ENCODE measurements at regions not wholly inside any gene's neighbourhood (a gene's known extent, or its start where the extent isn't known, plus 50 kb on each side); places are given as distances from the start of the nearest gene placed in this dataset.
"Not testable (repeated sequence)": the region's sequence is repeated elsewhere in the genome, so short reads cannot be mapped to it uniquely, and the experiment has no call there.

GRCh38 chr14:34171431-34172172, 220.7 kb upstream of the EGLN3 start:
- DNase-seq = no peak

DNA sequence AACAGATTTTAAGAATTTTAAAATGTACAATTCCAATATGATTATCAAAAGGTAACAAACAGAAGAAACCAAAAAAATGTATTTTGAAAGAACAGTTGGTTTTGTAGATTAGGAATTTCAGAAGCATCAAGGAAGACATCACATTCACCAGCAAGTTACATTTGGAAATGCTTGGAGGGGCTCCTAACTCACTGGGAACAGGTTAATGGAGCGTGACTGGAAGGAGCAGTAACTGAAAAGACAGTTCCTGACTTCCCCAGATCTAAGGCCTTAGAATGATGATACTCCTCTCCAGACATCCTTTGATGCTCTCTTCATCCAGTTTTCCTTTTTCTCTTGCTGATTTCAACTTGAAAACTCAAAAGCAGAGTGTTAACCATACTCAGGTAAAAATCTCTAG, 220.0 kb upstream of the EGLN3 start:
- DNase-seq = peak; percentile 6

DNA sequence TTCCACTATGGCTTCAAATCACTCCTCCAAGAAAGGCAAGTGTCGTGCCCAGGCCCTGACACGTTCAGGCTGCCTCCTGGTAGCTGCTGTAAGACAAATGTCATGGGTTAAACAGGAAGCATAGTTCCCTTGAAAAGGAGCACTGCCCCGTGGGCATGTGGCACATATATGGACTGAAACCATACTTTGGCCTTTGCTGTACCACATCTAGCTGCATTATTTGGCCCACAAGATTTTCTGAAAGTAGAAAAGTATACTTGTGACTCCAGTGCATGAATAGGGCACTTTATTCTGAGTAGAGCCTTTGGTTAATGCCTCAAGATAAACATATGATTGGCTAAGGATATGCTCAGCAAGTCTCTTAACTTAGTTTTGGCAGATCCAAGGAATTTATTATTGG, 218.7 kb upstream of the EGLN3 start:
- DNase-seq = no peak

DNA sequence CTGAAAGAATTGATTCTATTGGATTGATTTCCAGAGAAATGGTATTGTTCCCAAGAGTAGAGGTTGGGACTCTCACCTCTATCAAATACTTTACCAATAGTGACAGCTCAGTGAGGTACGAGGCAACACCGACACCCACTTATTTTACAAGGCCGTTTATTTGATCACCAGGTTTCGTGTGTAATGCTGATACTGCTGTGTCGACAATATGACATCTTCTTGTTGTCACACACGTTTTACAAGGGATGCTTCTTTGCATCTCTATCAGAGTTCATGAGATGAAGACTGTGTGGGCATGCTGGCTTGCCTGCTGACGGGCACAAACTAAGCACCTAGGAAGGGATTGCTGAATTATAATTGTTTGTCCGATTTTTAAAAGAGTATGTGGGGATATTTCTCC, 217.8 kb upstream of the EGLN3 start:
- DNase-seq = no peak

- DNase-seq = no peak
These were observed 215.0 kb upstream of the EGLN3 start for GRCh38 chr14:34165847-34166350.

DNA sequence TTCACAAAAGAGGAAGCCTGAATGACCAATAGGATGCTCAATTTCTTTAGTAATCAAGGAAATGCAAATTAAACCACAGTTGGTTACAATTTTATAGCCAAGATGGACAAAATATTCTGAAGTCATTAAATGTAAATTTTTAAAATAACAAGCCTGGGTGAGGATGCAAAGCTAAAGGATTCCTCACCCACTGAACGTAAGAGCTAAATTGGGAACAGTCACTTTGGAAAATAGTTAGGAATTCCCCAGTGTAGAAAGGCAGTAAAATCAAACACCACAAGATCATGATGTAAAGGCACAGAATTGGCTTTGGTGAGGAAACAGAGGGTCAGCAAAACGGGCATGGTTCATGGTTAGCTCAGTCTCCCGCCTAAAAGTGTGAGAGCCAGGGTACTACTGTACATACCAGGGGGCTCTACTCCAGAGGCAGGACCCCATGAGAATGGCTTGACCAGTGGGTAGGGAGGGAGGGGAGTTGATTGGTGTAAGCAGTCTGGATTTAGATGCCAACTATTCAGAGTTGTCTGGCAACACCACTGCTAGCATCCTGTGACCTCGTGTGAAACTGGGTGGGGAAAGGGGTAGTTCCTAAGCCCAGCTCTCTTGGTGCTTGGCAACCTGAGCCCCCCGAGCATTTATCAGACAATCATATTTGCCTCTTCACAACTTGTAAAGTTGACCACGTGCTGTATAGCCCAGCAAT, 213.4 kb upstream of the EGLN3 start:
- DNase-seq = no peak

- DNase-seq = no peak
These were observed 210.6 kb upstream of the EGLN3 start for GRCh38 chr14:34161351-34162082.

DNA sequence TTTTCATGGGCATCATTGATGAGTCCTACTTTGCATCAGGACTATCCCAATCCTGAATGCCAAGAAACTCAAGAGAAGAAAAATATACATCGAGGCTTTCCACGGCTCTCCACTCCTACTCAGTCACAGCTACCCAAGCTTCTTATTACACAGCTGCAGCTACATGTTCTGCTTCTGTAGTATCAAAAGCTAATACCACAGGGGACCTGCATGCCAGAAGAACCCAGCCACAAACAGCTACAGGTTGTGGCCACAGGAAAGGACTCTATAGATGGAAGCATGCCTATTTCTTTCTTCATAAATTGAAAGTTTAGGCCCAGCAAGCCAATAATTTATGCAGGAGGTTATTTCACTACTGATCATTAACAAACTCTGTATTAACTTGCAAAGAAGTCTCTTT, 209.7 kb upstream of the EGLN3 start:
- no peak for DNase-seq

DNA sequence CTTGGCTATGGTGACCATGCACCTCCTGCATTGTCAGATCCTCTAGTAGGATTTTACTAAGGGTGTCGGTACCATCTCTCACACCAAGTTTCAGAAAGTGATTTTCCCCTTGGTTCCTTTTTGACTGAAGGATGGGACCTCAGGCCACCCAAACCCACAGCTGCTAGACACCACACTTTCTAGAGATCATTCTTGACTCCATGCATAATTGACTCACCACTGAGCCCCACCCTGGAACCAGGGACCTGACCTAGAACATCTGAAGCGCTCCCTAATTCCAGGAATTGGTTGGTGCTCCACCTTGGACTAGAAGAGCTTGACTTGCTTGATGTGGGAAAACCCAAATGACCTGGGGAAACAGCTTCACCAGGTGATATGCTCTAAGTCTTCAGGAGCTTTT, 206.8 kb upstream of the EGLN3 start:
- DNase-seq = no peak

DNA sequence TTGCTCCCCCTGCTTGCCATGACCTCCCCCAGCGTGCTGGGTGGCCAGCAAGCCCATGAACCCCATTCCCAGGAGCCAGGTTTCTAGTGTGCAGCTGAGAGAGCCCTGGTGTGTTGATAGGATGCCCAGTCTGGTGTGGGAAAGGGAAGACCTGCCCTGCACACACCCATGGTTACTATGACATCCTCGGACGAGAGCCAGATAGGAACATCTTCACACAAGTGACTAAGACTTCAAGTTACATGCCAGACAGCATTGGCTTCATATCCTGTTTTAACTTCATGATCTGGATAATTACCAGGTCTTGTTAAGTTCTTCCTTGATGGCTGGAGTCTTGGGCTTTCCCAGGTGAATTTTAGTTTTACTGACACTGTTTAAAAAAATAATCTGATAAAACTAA, 196.6 kb upstream of the EGLN3 start:
- DNase-seq = no peak

- DNase-seq = not testable (repeated sequence)
These were observed 189.3 kb upstream of the EGLN3 start for GRCh38 chr14:34140127-34140526.

- DNase-seq = peak; percentile 86
These were observed 188.6 kb upstream of the EGLN3 start for GRCh38 chr14:34139160-34140121.

DNA sequence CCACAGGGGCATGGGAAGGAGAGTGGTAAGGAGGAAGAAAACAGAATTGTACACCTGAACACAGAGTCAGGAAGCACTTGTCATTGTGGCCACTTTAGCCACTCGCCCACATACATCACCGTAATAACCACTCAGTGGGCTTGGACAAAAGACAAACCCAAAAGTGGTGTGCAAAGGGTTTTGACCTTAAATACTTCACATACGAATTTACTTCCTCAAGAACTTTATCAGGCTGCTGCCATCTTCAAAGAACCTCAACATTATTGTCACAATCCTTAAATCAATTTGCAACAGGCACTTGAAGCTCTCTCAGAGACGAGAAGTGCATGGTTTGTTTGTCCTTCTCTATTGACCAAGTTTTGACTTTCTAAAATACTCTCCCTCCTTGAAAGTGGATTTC, 187.3 kb upstream of the EGLN3 start:
- no peak for DNase-seq

GRCh38 chr14:34137001-34137745, 186.3 kb upstream of the EGLN3 start:
- peak; percentile 30 for DNase-seq

DNA sequence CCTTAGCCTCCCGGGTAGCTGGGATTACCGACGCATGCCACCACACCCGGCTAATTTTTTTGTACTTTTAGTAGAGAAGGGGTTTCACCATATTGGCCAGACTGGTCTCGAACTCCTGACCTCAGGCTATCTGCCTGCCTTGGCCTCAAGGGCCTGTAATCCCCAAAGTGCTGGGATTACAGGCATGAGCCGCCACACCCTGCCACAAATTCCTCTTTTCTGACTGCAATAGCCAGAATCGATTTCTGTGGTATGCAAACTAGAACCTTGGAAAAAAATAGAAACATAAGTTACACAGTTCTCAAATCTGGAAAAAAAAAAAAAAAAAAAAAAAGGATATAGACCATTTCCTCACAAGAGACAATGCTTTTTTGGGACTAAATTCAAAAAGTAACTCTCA, 184.6 kb upstream of the EGLN3 start:
- no peak for DNase-seq

DNA sequence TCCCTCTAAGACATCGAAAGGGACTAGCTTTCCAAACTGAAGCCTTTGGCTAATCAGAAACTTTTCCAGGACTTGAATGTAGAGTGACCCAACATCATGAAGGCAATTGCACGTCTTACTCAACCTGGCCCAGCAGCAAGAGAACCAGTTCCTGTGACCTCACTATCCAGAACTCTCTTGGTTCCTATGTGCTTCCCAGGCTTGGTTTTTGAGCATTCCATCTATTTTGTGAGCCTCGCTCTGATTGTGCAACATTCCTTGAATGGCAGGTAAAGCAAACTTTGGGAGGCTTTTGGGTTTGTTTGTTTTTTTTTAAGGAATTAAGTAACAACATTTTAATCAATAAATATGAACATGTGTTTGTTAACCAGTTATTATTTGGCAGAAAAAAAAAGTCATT, 183.6 kb upstream of the EGLN3 start:
- DNase-seq = no peak

GRCh38 chr14:34129927-34130552, 179.2 kb upstream of the EGLN3 start:
- DNase-seq = no peak

DNA sequence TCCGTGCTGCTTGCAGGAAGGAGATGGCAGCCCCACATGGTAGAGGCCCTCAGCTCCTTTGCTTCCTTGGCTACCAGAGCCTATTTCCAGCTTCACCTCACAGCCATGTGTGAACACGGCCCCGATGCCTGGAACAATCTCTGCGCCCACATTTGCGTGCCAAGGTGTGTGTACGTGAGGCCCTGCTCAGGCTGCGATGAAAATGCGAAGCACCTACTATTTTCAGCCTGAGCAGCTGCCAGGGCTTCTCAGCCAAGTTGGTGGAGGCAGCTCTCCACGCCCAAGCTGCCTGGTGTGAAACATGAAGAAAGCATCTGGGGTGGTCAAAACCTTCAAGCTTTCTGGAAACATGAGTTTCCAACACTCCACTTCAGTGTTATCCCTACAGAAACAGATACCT, 177.8 kb upstream of the EGLN3 start:
- no peak for DNase-seq

DNA sequence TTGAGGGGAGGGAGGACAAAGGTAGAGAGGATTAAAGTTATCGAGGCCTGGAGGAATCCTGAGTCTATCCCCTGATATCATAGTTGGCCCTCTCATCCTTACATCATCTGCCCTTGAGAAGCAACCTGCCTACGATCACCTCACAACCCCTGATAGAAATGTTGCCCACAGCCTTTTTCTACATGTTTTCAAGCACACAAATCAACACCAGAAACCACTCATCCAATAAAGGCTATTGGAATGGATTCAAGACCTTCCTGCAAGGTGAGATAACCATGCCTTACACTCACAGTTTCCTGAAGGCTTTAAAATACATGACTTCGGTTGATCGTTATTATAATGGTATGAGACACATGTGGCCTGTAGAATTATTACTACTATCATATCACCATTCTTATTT, 175.7 kb upstream of the EGLN3 start:
- DNase-seq = no peak

DNA sequence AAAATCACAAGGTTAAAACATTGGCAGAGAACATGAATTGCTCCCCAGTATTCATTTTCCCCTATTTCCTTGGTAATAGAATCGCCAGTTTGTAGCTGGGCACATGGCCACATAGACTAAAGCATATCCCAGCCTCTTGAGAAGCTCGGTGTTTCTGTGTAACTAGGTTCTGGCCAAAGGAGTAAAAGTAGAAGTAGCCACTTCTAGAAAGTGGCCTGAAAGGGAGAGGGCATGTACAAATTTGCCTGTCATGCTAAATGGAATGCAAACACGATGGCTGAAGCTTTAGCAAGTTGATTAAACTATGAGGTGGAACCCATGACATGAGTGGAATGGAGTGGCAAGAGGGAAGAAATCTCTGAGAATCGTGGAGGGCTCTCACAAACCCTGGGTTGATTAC, 173.7 kb upstream of the EGLN3 start:
- no peak for DNase-seq

DNA sequence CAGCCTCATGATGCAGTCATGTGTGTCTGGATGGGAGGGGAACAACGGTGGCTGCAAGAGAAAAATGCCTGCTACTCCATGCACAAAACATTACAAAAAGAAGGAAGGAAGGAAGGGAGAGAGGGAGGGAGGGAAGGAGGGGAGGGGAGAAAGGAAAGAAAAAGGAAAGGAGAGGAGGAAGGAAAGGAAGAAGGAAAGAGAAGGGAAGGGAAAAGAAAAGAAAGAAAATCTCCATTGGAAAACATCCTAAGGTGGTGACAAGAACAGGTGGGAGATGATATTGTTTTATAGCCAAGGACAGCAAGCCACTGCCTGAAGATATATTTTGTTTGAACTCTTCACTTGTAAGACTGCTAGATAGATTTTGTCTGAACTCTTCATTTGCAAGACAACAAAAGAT, 171.8 kb upstream of the EGLN3 start:
- DNase-seq = no peak
